ENCODE measurements at regions not wholly inside any gene's neighbourhood (a gene's known extent, or its start where the extent isn't known, plus 50 kb on each side); places are given as distances from the start of the nearest gene placed in this dataset.
"Not testable (repeated sequence)": the region's sequence is repeated elsewhere in the genome, so short reads cannot be mapped to it uniquely, and the experiment has no call there.

- H3K27me3 ChIP-seq (ENCODE audit: insufficient read depth, insufficient read length), result no peaks in the 10 kb centered on the region
- DNase-seq (ENCODE audit: low read depth, low spot score), result no peak
- no peak for TF ChIP-seq SUZ12 (IDR thresholded peaks at IDR 0.05; ENCODE audit: extremely low read depth, insufficient read depth, insufficient read length)
- no peak for TF ChIP-seq ZNF274 (IDR thresholded peaks at IDR 0.05; ENCODE audit: low read depth, low read length)
- TF ChIP-seq YY1 (IDR thresholded peaks at IDR 0.05; ENCODE audit: insufficient read depth, insufficient read length), result no peak
These were observed 99.6 kb upstream of the SEMA3D start for GRCh38 chr7:85286446-85286845.

GRCh38 chr7:85285527-85285926, 98.7 kb upstream of the SEMA3D start:
- H3K9ac ChIP-seq (ENCODE audit: insufficient read length, low read depth), result no peak overlapping the region
- no peaks in the 10 kb centered on the region for H3K9me3 ChIP-seq (ENCODE audit: insufficient read depth, low read length)
- H3K4me1 ChIP-seq (ENCODE audit: insufficient read depth, insufficient read length), result no peaks in the 10 kb centered on the region
- H3K4me3 ChIP-seq (ENCODE audit: insufficient read length, low read depth), result no peak overlapping the region
- DNase-seq (ENCODE audit: low read depth, low spot score), result no peak
- TF ChIP-seq ZNF274 (IDR thresholded peaks at IDR 0.05; ENCODE audit: low read depth, low read length) (no peak), YY1 (IDR thresholded peaks at IDR 0.05; ENCODE audit: insufficient read depth, insufficient read length) (no peak), SUZ12 (IDR thresholded peaks at IDR 0.05; ENCODE audit: extremely low read depth, insufficient read depth, insufficient read length) (no peak)
- H3K27me3 ChIP-seq (ENCODE audit: insufficient read depth, insufficient read length), result no peaks in the 10 kb centered on the region
- H3K36me3 ChIP-seq (ENCODE audit: insufficient read depth, insufficient read length, low read length), result no peaks in the 10 kb centered on the region

More at GRCh38 chr7:85286446-85286845, 99.6 kb upstream of the SEMA3D start:
- H3K9me3 ChIP-seq (ENCODE audit: insufficient read depth, low read length), result no peaks in the 10 kb centered on the region
- H3K9ac ChIP-seq (ENCODE audit: insufficient read length, low read depth), result no peak overlapping the region
- no peak overlapping the region for H3K4me3 ChIP-seq (ENCODE audit: insufficient read length, low read depth)
- no peaks in the 10 kb centered on the region for H3K4me1 ChIP-seq (ENCODE audit: insufficient read depth, insufficient read length)
- H3K36me3 ChIP-seq (ENCODE audit: insufficient read depth, insufficient read length, low read length), result no peaks in the 10 kb centered on the region

GRCh38 chr7:85275204-85275603, 88.3 kb upstream of the SEMA3D start:
- DNase-seq (ENCODE audit: low read depth, low spot score), result peak; percentile 8
- no peaks in the 10 kb centered on the region for H3K9me3 ChIP-seq (ENCODE audit: insufficient read depth, low read length)
- no peaks in the 10 kb centered on the region for H3K36me3 ChIP-seq (ENCODE audit: insufficient read depth, insufficient read length, low read length)
- no peak overlapping the region for H3K9ac ChIP-seq (ENCODE audit: insufficient read length, low read depth)
- no peaks in the 10 kb centered on the region for H3K4me1 ChIP-seq (ENCODE audit: insufficient read depth, insufficient read length)
- TF ChIP-seq YY1 (IDR thresholded peaks at IDR 0.05; ENCODE audit: insufficient read depth, insufficient read length) (no peak), ZNF274 (IDR thresholded peaks at IDR 0.05; ENCODE audit: low read depth, low read length) (no peak), SUZ12 (IDR thresholded peaks at IDR 0.05; ENCODE audit: extremely low read depth, insufficient read depth, insufficient read length) (no peak)
- no peaks in the 10 kb centered on the region for H3K27me3 ChIP-seq (ENCODE audit: insufficient read depth, insufficient read length)
- H3K4me3 ChIP-seq (ENCODE audit: insufficient read length, low read depth), result no peak overlapping the region

GRCh38 chr7:85274454-85274853, 87.6 kb upstream of the SEMA3D start:
- H3K9ac ChIP-seq (ENCODE audit: insufficient read length, low read depth), result no peak overlapping the region
- H3K36me3 ChIP-seq (ENCODE audit: insufficient read depth, insufficient read length, low read length), result no peaks in the 10 kb centered on the region
- no peaks in the 10 kb centered on the region for H3K4me1 ChIP-seq (ENCODE audit: insufficient read depth, insufficient read length)
- no peak for DNase-seq (ENCODE audit: low read depth, low spot score)
- H3K4me3 ChIP-seq (ENCODE audit: insufficient read length, low read depth), result no peak overlapping the region
- H3K27me3 ChIP-seq (ENCODE audit: insufficient read depth, insufficient read length), result no peaks in the 10 kb centered on the region
- TF ChIP-seq ZNF274 (IDR thresholded peaks at IDR 0.05; ENCODE audit: low read depth, low read length), result no peak
- TF ChIP-seq YY1 (IDR thresholded peaks at IDR 0.05; ENCODE audit: insufficient read depth, insufficient read length), result no peak
- no peak for TF ChIP-seq SUZ12 (IDR thresholded peaks at IDR 0.05; ENCODE audit: extremely low read depth, insufficient read depth, insufficient read length)
- H3K9me3 ChIP-seq (ENCODE audit: insufficient read depth, low read length), result no peaks in the 10 kb centered on the region

- no peak overlapping the region for H3K4me3 ChIP-seq (ENCODE audit: insufficient read length, low read depth)
- no peak overlapping the region for H3K9ac ChIP-seq (ENCODE audit: insufficient read length, low read depth)
- no peaks in the 10 kb centered on the region for H3K9me3 ChIP-seq (ENCODE audit: insufficient read depth, low read length)
- H3K27me3 ChIP-seq (ENCODE audit: insufficient read depth, insufficient read length), result no peaks in the 10 kb centered on the region
- H3K4me1 ChIP-seq (ENCODE audit: insufficient read depth, insufficient read length), result no peaks in the 10 kb centered on the region
- no peaks in the 10 kb centered on the region for H3K36me3 ChIP-seq (ENCODE audit: insufficient read depth, insufficient read length, low read length)
- TF ChIP-seq ZNF274 (IDR thresholded peaks at IDR 0.05; ENCODE audit: low read depth, low read length) (no peak), YY1 (IDR thresholded peaks at IDR 0.05; ENCODE audit: insufficient read depth, insufficient read length) (no peak), SUZ12 (IDR thresholded peaks at IDR 0.05; ENCODE audit: extremely low read depth, insufficient read depth, insufficient read length) (no peak)
- DNase-seq (ENCODE audit: low read depth, low spot score), result no peak
These were observed 76.0 kb upstream of the SEMA3D start for GRCh38 chr7:85262891-85263290.

GRCh38 chr7:85261336-85261735, 74.5 kb upstream of the SEMA3D start:
- no peaks in the 10 kb centered on the region for H3K27me3 ChIP-seq (ENCODE audit: insufficient read depth, insufficient read length)
- no peaks in the 10 kb centered on the region for H3K4me1 ChIP-seq (ENCODE audit: insufficient read depth, insufficient read length)
- H3K36me3 ChIP-seq (ENCODE audit: insufficient read depth, insufficient read length, low read length), result no peaks in the 10 kb centered on the region
- no peak overlapping the region for H3K9ac ChIP-seq (ENCODE audit: insufficient read length, low read depth)
- H3K9me3 ChIP-seq (ENCODE audit: insufficient read depth, low read length), result no peaks in the 10 kb centered on the region
- DNase-seq (ENCODE audit: low read depth, low spot score), result no peak
- TF ChIP-seq SUZ12 (IDR thresholded peaks at IDR 0.05; ENCODE audit: extremely low read depth, insufficient read depth, insufficient read length) (no peak), ZNF274 (IDR thresholded peaks at IDR 0.05; ENCODE audit: low read depth, low read length) (no peak), YY1 (IDR thresholded peaks at IDR 0.05; ENCODE audit: insufficient read depth, insufficient read length) (no peak)
- no peak overlapping the region for H3K4me3 ChIP-seq (ENCODE audit: insufficient read length, low read depth)

GRCh38 chr7:85249787-85250186, 62.9 kb upstream of the SEMA3D start:
- H3K4me3 ChIP-seq (ENCODE audit: insufficient read length, low read depth), result peak overlapping the region; percentile 18
- H3K27me3 ChIP-seq (ENCODE audit: insufficient read depth, insufficient read length); DNase-seq (ENCODE audit: low read depth, low spot score); H3K36me3 ChIP-seq (ENCODE audit: insufficient read depth, insufficient read length, low read length); H3K9me3 ChIP-seq (ENCODE audit: insufficient read depth, low read length); H3K9ac ChIP-seq (ENCODE audit: insufficient read length, low read depth); H3K4me1 ChIP-seq (ENCODE audit: insufficient read depth, insufficient read length): not testable (repeated sequence)

GRCh38 chr7:85239109-85239508, 52.3 kb upstream of the SEMA3D start:
- no peaks in the 10 kb centered on the region for H3K36me3 ChIP-seq (ENCODE audit: insufficient read depth, insufficient read length, low read length)
- no peak for TF ChIP-seq ZNF274 (IDR thresholded peaks at IDR 0.05; ENCODE audit: low read depth, low read length)
- TF ChIP-seq YY1 (IDR thresholded peaks at IDR 0.05; ENCODE audit: insufficient read depth, insufficient read length), result no peak
- no peak for TF ChIP-seq SUZ12 (IDR thresholded peaks at IDR 0.05; ENCODE audit: extremely low read depth, insufficient read depth, insufficient read length)
- H3K9ac ChIP-seq (ENCODE audit: insufficient read length, low read depth), result no peak overlapping the region
- no peaks in the 10 kb centered on the region for H3K27me3 ChIP-seq (ENCODE audit: insufficient read depth, insufficient read length)
- no peaks in the 10 kb centered on the region for H3K9me3 ChIP-seq (ENCODE audit: insufficient read depth, low read length)
- H3K4me1 ChIP-seq (ENCODE audit: insufficient read depth, insufficient read length), result no peaks in the 10 kb centered on the region
- H3K4me3 ChIP-seq (ENCODE audit: insufficient read length, low read depth), result no peak overlapping the region
- DNase-seq (ENCODE audit: low read depth, low spot score), result no peak
